ENCODE measurements at regions not wholly inside any gene's neighbourhood (a gene's known extent, or its start where the extent isn't known, plus 50 kb on each side); places are given as distances from the start of the nearest gene placed in this dataset.

DNA sequence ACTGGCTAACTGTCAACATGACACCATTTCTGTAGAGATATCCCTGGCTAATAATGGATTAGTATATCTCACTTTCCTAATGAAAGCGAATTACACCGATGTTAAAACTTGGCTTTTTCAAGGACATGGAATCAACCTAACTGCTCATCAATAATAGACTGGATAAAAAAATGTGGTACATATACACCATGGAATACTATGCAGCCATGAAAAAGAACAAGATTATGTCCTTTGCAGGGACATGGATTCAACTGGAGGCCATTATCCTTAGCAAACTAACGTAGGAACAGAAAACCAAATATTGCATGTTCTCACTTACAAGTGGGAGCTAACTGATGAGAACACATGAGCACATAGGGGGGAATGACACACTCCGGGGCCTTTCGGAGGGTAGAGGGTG is 62.6 kb downstream of the ZIC1 start:
- no peak for DNase-seq
- TF ChIP-seq POLR2A (IDR thresholded peaks at IDR 0.05), result no peak
- TF ChIP-seq, protein P1, sequence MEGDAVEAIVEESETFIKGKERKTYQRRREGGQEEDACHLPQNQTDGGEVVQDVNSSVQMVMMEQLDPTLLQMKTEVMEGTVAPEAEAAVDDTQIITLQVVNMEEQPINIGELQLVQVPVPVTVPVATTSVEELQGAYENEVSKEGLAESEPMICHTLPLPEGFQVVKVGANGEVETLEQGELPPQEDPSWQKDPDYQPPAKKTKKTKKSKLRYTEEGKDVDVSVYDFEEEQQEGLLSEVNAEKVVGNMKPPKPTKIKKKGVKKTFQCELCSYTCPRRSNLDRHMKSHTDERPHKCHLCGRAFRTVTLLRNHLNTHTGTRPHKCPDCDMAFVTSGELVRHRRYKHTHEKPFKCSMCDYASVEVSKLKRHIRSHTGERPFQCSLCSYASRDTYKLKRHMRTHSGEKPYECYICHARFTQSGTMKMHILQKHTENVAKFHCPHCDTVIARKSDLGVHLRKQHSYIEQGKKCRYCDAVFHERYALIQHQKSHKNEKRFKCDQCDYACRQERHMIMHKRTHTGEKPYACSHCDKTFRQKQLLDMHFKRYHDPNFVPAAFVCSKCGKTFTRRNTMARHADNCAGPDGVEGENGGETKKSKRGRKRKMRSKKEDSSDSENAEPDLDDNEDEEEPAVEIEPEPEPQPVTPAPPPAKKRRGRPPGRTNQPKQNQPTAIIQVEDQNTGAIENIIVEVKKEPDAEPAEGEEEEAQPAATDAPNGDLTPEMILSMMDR (IDR thresholded peaks at IDR 0.05), result no peak
- intact Hi-C loops (cut with DNase I), result no loop called here
- H3K4me3 ChIP-seq, result no peak overlapping the region
- H3K27ac ChIP-seq, result no peak overlapping the region
- no peaks in the 10 kb centered on the region for H3K27me3 ChIP-seq
- H3K36me3 ChIP-seq, result no peaks in the 10 kb centered on the region
- H3K9me3 ChIP-seq, result no peaks in the 10 kb centered on the region
- WGBS, 2 donors, result 84 to 89% methylated on average over 5 of the region's 5 CpGs
- H3K4me1 ChIP-seq, result no peaks in the 10 kb centered on the region

DNA sequence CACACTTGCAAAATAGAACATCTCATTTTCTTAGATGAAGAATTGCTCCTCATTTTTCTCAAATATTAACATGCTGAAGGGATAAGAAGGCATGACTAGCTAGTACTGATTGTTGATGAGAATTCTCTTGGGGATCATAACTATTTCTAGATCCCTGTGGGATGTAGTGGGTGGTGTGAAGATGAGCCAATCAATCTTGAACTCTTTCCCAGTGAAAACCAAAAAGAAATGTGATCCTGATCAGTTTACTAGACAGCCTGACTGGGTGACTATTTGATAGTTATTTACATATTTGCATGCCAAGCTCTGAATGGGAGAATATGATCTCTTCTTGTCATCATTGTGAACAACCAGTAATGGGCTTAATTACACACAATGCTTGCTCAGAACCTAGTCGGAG is 63.7 kb downstream of the ZIC1 start:
- WGBS, 2 donors, result 69 to 77% methylated on average over 1 of the region's 1 CpG
- TF ChIP-seq, protein P1 (IDR thresholded peaks at IDR 0.05), result no peak
- no peak for TF ChIP-seq POLR2A (IDR thresholded peaks at IDR 0.05)
- Histone ChIP-seq H3K4me3 (no peak overlapping the region), H3K4me1 (no peaks in the 10 kb centered on the region), H3K27ac (no peak overlapping the region), H3K36me3 (no peaks in the 10 kb centered on the region), H3K9me3 (no peaks in the 10 kb centered on the region), H3K27me3 (no peaks in the 10 kb centered on the region)
- no peak for DNase-seq
- intact Hi-C loops (cut with DNase I), result no loop called here

DNA sequence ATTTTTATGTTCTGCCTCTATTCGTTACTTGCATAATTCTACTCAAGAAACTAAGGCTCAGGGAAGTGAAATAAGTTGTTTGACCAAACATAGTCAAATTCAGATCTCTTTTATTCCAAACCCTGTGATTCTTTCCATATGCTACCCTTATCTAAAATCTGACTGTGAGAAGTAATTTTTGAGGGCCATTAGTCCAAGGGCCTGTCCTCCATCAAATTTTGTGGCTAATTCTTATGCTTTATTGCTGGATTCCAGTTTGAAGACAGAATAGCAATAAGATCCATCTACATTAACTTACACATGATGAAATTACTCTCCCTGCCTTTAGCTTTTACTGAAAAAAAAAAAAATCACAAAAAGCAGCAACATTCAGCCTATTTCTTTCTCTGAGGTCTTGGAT is 74.0 kb downstream of the ZIC1 start:
- no peak for DNase-seq
- no peaks in the 10 kb centered on the region for H3K9me3 ChIP-seq

DNA sequence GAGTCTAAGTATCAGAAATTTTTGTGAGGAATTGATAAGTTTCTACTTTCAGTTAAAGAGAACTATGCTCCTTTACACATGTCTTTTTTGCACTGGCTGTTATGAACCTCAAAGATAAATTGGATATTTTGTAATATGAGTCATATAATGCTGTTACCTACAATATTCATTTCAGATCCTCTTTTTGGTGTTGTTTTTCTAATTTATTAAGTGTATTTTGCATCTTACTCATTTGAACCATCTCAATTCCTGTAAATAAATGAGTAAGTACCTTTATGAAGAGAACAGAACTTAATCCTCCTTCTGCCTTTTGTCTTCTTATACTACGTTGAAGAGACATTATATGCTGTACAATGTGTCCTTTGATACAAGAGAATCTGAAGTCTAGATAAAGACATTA is 74.4 kb downstream of the ZIC1 start:
- H3K36me3 ChIP-seq, result no peaks in the 10 kb centered on the region
- no peak for DNase-seq
- H3K9me3 ChIP-seq, result no peaks in the 10 kb centered on the region
- TF ChIP-seq, protein P1 (IDR thresholded peaks at IDR 0.05), result no peak
- TF ChIP-seq POLR2A (IDR thresholded peaks at IDR 0.05), result no peak
- no peaks in the 10 kb centered on the region for H3K27me3 ChIP-seq
- no peak overlapping the region for H3K27ac ChIP-seq
- intact Hi-C loops (cut with DNase I), result no loop called here
- 44 to 64% methylated on average over 1 of the region's 1 CpG for WGBS, 2 donors
- H3K4me3 ChIP-seq, result no peak overlapping the region
- H3K4me1 ChIP-seq, result no peaks in the 10 kb centered on the region

More for the DNA sequence above, 74.0 kb downstream of the ZIC1 start:
- intact Hi-C loops (cut with DNase I), result no loop called here
- H3K27me3 ChIP-seq, result no peaks in the 10 kb centered on the region
- no peak overlapping the region for H3K4me3 ChIP-seq
- 50 to 67% methylated on average over 1 of the region's 1 CpG for WGBS, 2 donors
- H3K4me1 ChIP-seq, result no peaks in the 10 kb centered on the region
- H3K27ac ChIP-seq, result no peak overlapping the region
- no peaks in the 10 kb centered on the region for H3K36me3 ChIP-seq
- no peak for TF ChIP-seq POLR2A (IDR thresholded peaks at IDR 0.05)
- TF ChIP-seq, protein P1 (IDR thresholded peaks at IDR 0.05), result no peak

DNA sequence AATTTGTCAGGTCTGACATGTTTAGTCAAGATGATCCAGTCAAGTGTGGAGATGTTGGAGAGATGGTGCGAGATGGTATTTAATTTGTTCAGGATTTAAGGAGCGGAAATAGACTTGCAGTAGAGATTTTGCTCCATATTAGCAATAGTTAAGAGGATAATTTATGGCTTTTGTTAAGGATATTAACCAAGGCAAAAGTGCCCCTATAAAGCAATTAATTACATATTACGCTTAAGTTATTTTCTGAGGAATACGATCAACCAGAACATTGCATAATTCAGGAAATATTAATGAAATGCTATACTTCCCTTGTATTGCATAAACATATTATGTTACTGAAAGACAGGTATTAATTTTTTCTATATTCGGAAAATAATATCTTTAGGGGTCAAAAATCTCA is 83.9 kb downstream of the ZIC1 start:
- H3K4me1 ChIP-seq, result no peaks in the 10 kb centered on the region
- intact Hi-C loops (cut with DNase I), result no loop called here
- no peak for DNase-seq
- 41 to 54% methylated on average over 5 of the region's 5 CpGs for WGBS, 2 donors
- no peaks in the 10 kb centered on the region for H3K9me3 ChIP-seq
- H3K27me3 ChIP-seq, result no peaks in the 10 kb centered on the region
- H3K4me3 ChIP-seq, result no peak overlapping the region
- TF ChIP-seq, protein P1 (IDR thresholded peaks at IDR 0.05), result no peak
- TF ChIP-seq POLR2A (IDR thresholded peaks at IDR 0.05), result no peak
- H3K36me3 ChIP-seq, result no peaks in the 10 kb centered on the region
- no peak overlapping the region for H3K27ac ChIP-seq

Measured in esophagus squamous epithelium (tissue), 5 donors.